Heart left ventricle (tissue), 13 donors: ENCODE measurements at regions not wholly inside any gene's neighbourhood (a gene's known extent, or its start where the extent isn't known, plus 50 kb on each side); places are given as distances from the start of the nearest gene placed in this dataset.

Source experiments
- POLR2A ChIP-seq, 2 donors: fragments of 450-650 bp; IDR thresholded peaks; one replicate each; pipeline ENCODE4 v1.6.1; 2017; ENCODE audit warnings: antibody characterized with exemption in 2 of 2, mild to moderate bottlenecking in 2 of 2, moderate library complexity in 2 of 2
- TF ChIP-seq, protein P1 (sequence below), 12 donors: fragments of 200-600 bp; sonication (generic) in 4 of 12; IDR thresholded peaks; one replicate each; pipeline versions ENCODE4 v1.5.0 to v1.8.0; 2018 to 2022; ENCODE audit warnings: antibody characterized with exemption in 12 of 12, mild to moderate bottlenecking in 5 of 12
- donor health status: ischemic (EF 13 %, LVEDD 7.1; RV severe dilation, severe dysfunction).
- donor health status: DM: no; HTN: yes; CAD: no.
- donor health status: DM: no; HTN: no; CAD: no.
- donor health status: ischemic (EF 25% LVEDD 6.9; RV normal size, moderate dysfunction).
- donor health status: ischemic (EF 25% LVEDD 5.7; RV mildly dilated, moderate dysfunction).
- donor health status: ischemic (EF 35%, LVEDD 5.7; RV mildly dilated, moderate dysfunction).
- donor health status: nonischemic (EF 11% LVEDD 7.7; RV severe dilation, severe dysfunction).
- donor health status: DM: yes; HTN: yes; CAD: no.
- donor health status: PGD.
- donor health status: ischemic (EF 29% LVEDD 5.4; RV normal size, mild dysfunction).
- donor health status: nonischemic (EF 23%, LVEDD 6.1; RV moderate dilation, normal function).

DNA sequence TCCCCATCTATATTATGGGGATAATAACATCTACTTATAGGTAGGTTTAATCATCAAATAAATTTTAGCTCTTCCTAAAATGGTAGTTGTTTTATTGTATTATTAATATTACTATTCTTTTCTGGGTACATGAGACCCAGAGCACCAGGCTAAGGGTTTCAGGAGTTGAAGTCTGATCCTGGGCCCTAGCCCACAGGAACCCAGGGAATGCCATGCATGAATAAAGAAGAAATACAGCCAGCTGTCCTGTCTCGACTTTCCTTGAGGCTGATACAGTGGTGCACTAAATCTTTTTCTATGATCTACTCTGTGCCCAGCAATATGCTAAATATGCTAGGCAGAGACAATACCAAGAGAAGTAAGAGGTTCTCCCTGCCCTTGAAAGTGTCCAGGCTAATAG, 72.1 kb upstream of the ATP2C1 start:
- TF ChIP-seq, protein P1, sequence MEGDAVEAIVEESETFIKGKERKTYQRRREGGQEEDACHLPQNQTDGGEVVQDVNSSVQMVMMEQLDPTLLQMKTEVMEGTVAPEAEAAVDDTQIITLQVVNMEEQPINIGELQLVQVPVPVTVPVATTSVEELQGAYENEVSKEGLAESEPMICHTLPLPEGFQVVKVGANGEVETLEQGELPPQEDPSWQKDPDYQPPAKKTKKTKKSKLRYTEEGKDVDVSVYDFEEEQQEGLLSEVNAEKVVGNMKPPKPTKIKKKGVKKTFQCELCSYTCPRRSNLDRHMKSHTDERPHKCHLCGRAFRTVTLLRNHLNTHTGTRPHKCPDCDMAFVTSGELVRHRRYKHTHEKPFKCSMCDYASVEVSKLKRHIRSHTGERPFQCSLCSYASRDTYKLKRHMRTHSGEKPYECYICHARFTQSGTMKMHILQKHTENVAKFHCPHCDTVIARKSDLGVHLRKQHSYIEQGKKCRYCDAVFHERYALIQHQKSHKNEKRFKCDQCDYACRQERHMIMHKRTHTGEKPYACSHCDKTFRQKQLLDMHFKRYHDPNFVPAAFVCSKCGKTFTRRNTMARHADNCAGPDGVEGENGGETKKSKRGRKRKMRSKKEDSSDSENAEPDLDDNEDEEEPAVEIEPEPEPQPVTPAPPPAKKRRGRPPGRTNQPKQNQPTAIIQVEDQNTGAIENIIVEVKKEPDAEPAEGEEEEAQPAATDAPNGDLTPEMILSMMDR (IDR thresholded peaks at IDR 0.05), result no peak
- no peak for TF ChIP-seq POLR2A (IDR thresholded peaks at IDR 0.05)
